Hepatocyte (in vitro differentiated cells): ENCODE measurements at regions not wholly inside any gene's neighbourhood (a gene's known extent, or its start where the extent isn't known, plus 50 kb on each side); places are given as distances from the start of the nearest gene placed in this dataset.

Experiments
- DNase-seq: peaks from one replicate; pipeline ENCODE4 v3.0.0-alpha.2; 2016; ENCODE audit warnings: low spot score
- H2AFZ ChIP-seq: fragments of 200-600 bp; sonication (generic); 2 replicates; pipeline ENCODE4 v1.6.0; 2016; ENCODE audit warnings: antibody characterized with exemption, mild to moderate bottlenecking
- H3K27ac ChIP-seq: fragments of 200-600 bp; sonication (generic); 2 replicates; pipeline ENCODE4 v1.5.1; 2016; ENCODE audit warnings: mild to moderate bottlenecking
- H3K27me3 ChIP-seq: fragments of 200-600 bp; sonication (generic); 2 replicates; pipeline ENCODE4 v1.6.1; 2016
- H3K36me3 ChIP-seq: fragments of 200-600 bp; sonication (generic); replicated peaks from 2 replicates; pipeline ENCODE4 v1.5.1; 2016; ENCODE audit warnings: low read depth; ENCODE audit not compliant: insufficient read depth
- H3K4me1 ChIP-seq: fragments of 200-600 bp; sonication (generic); 2 replicates; pipeline ENCODE4 v1.5.1; 2016; ENCODE audit warnings: mild to moderate bottlenecking, moderate library complexity; ENCODE audit not compliant: insufficient read depth
- H3K4me2 ChIP-seq: fragments of 200-600 bp; sonication (generic); 2 replicates; pipeline ENCODE4 v1.6.0; 2016
- H3K4me3 ChIP-seq: fragments of 200-600 bp; sonication (generic); 2 replicates; pipeline ENCODE4 v1.5.1; 2016; ENCODE audit warnings: mild to moderate bottlenecking
- H3K79me2 ChIP-seq: fragments of 200-600 bp; sonication (generic); 2 replicates; pipeline ENCODE4 v1.6.0; 2017; ENCODE audit warnings: mild to moderate bottlenecking
- H3K9me2 ChIP-seq: fragments of 200-600 bp; sonication (generic); replicated peaks from 2 replicates; pipeline ENCODE4 v1.6.0; 2017; ENCODE audit warnings: mild to moderate bottlenecking; ENCODE audit not compliant: insufficient read depth
- H3K9me3 ChIP-seq: fragments of 200-600 bp; sonication (generic); 2 replicates; pipeline ENCODE4 v1.5.1; 2016; ENCODE audit warnings: low read depth, mild to moderate bottlenecking
- H4K20me1 ChIP-seq: fragments of 200-600 bp; sonication (generic); 2 replicates; pipeline ENCODE4 v1.6.0; 2016; ENCODE audit warnings: mild to moderate bottlenecking; ENCODE audit not compliant: insufficient read depth, poor library complexity, severe bottlenecking
- EZH2 ChIP-seq: fragments of 200-600 bp; sonication (generic); IDR thresholded peaks from 2 replicates; pipeline ENCODE4 v1.6.1; 2016; ENCODE audit warnings: antibody characterized with exemption, mild to moderate bottlenecking, borderline replicate concordance
- EZH2phosphoT487 ChIP-seq: fragments of 200-600 bp; sonication (generic); IDR thresholded peaks from one replicate; pipeline ENCODE4 v1.6.1; 2018; ENCODE audit warnings: antibody characterized with exemption, mild to moderate bottlenecking, low read depth, moderate library complexity; ENCODE audit not compliant: unreplicated experiment, severe bottlenecking
- WGBS: methylation state at CpG from one replicate; pipeline ENCODE4 v1.1.6; 2016; ENCODE audit warnings: low lambda C conversion rate; ENCODE audit errors: missing lambda C conversion rate; 5-methylcytosine and 5-hydroxymethylcytosine counted together
- TF ChIP-seq, protein P1 (sequence below): fragments of 200-600 bp; sonication (generic); IDR thresholded peaks from 2 replicates; pipeline ENCODE4 v1.5.1; 2016; ENCODE audit warnings: antibody characterized with exemption, mild to moderate bottlenecking; ENCODE audit not compliant: poor library complexity

DNA sequence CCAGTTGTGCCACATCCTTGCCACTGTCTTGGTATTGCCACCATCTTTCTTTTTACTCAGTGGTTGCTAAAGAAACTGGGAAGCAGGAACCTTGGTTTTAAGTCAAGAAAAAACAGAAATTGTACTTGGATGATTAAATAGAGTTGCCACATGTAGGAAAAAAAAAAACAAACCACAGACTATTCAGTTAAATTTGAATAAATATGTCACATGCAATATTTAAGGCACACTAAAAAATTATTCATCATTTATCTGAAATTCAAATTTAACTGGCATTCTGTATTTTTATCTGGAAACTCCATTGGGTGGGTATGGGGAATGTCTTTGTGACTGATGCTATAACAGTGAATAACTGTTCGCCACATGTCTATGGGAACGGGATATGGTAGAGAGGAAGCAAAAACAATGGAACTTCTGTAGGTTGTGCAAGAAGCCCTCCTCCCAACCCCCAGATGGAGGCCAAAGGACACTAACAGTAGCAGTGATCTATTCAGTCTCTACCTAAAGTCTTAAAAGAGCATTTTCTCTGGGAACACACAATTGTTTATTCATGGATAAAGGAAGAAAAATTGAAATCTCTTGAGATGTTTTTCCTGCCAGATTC, 57.0 kb upstream of the PLAC8 start:
- 98% methylated on average over 2 of the region's 2 CpGs for WGBS
- no peak for TF ChIP-seq EZH2
- TF ChIP-seq, protein P1, sequence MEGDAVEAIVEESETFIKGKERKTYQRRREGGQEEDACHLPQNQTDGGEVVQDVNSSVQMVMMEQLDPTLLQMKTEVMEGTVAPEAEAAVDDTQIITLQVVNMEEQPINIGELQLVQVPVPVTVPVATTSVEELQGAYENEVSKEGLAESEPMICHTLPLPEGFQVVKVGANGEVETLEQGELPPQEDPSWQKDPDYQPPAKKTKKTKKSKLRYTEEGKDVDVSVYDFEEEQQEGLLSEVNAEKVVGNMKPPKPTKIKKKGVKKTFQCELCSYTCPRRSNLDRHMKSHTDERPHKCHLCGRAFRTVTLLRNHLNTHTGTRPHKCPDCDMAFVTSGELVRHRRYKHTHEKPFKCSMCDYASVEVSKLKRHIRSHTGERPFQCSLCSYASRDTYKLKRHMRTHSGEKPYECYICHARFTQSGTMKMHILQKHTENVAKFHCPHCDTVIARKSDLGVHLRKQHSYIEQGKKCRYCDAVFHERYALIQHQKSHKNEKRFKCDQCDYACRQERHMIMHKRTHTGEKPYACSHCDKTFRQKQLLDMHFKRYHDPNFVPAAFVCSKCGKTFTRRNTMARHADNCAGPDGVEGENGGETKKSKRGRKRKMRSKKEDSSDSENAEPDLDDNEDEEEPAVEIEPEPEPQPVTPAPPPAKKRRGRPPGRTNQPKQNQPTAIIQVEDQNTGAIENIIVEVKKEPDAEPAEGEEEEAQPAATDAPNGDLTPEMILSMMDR = no peak
- TF ChIP-seq EZH2phosphoT487 = no peak
- Histone ChIP-seq H3K4me3 (no peak overlapping the region), H3K9me2 (no peaks in the 10 kb centered on the region), H3K27ac (no peak overlapping the region), H4K20me1 (no peaks in the 10 kb centered on the region), H3K36me3 (no peaks in the 10 kb centered on the region), H3K79me2 (no peaks in the 10 kb centered on the region), H2AFZ (no peak overlapping the region), H3K9me3 (no peaks in the 10 kb centered on the region), H3K4me1 (no peaks in the 10 kb centered on the region), H3K27me3 (no peaks in the 10 kb centered on the region), H3K4me2 (no peak overlapping the region)
- DNase-seq = no peak

DNA sequence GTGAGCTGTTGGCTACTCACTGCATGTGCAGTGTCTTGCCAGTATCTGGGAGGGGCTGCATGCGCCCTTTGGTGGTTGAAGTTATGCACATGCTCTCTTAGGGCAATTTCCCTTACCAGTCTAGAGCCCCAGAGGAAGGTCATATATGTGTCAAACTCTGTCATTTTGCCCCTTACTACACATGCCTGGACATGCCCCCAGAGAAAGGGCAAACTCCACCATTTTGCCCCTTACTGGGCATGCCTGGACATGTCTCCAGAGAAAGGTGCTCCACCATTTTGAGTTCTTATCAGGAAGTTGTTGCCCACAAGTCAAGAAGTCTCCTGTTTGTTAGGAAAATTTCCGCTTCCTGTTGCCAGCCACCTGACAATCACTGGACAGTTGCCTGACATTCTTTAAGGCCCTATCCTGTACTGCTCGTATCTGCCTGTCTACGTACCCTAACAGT, 56.4 kb upstream of the PLAC8 start:
- no peak overlapping the region for H3K4me2 ChIP-seq
- H3K9me2 ChIP-seq = no peaks in the 10 kb centered on the region
- H3K79me2 ChIP-seq = no peaks in the 10 kb centered on the region
- H3K27me3 ChIP-seq = no peaks in the 10 kb centered on the region
- TF ChIP-seq EZH2 (no peak), EZH2phosphoT487 (no peak)
- TF ChIP-seq, protein P1 = no peak
- H2AFZ ChIP-seq = no peak overlapping the region
- H3K4me3 ChIP-seq = no peak overlapping the region
- H4K20me1 ChIP-seq = no peaks in the 10 kb centered on the region
- H3K4me1 ChIP-seq = no peaks in the 10 kb centered on the region
- no peak overlapping the region for H3K27ac ChIP-seq
- 71% methylated on average over 4 of the region's 4 CpGs for WGBS
- no peaks in the 10 kb centered on the region for H3K9me3 ChIP-seq
- H3K36me3 ChIP-seq = no peaks in the 10 kb centered on the region
- no peak for DNase-seq
